Natural killer cell (primary cell): ENCODE measurements at regions not wholly inside any gene's neighbourhood (a gene's known extent, or its start where the extent isn't known, plus 50 kb on each side); places are given as distances from the start of the nearest gene placed in this dataset.
A peak's percentile ranks its signal among the peaks of the same experiment; 100 is the strongest.

Source experiments
- ATAC-seq, 3 donors: fragments of 150-1000 bp in 2 of 3; fragments of 200-7000 bp in 1 of 3; cut with Tn5 transposase; 1 replicate in 1 of 3; 2 replicates in 2 of 3; pipeline ENCODE4 v1.10.0; 2021; ENCODE audit warnings: mild to moderate bottlenecking in 2 of 3, moderate library complexity in 2 of 3
- DNase-seq, 2 donors: peaks; one replicate each; pipeline versions ENCODE4 v3.0.0 to v3.0.0-alpha.2; 2013 to 2021; ENCODE audit warnings: mixed read lengths in 1 of 2
- H3K27ac ChIP-seq: one replicate; pipeline ENCODE4 v1.5.1; 2013; ENCODE audit warnings: mild to moderate bottlenecking, low read length
- H3K27me3 ChIP-seq: one replicate; pipeline ENCODE4 v1.6.1; 2013; ENCODE audit warnings: low read length; ENCODE audit not compliant: control insufficient read depth, insufficient read depth
- H3K36me3 ChIP-seq: one replicate; pipeline ENCODE4 v1.6.1; 2013; ENCODE audit warnings: low read length; ENCODE audit not compliant: control insufficient read depth, insufficient read depth
- H3K4me1 ChIP-seq: one replicate; pipeline ENCODE4 v1.6.1; 2013; ENCODE audit warnings: low read length; ENCODE audit not compliant: control insufficient read depth, insufficient read depth
- H3K4me3 ChIP-seq: one replicate; pipeline ENCODE4 v1.5.1; 2013; ENCODE audit warnings: low read length
- H3K9me3 ChIP-seq: one replicate; pipeline ENCODE4 v1.6.1; 2013; ENCODE audit warnings: low read length; ENCODE audit not compliant: control insufficient read depth, insufficient read depth
- H3K27ac Mint-ChIP-seq, 2 donors: one replicate each; pipeline ENCODE4 v1.8.0; 2022; ENCODE audit warnings: mild to moderate bottlenecking in 2 of 2, mixed read lengths in 2 of 2, moderate library complexity in 1 of 2
- H3K27me3 Mint-ChIP-seq, 2 donors: one replicate each; pipeline ENCODE4 v1.8.0; 2022; ENCODE audit warnings: low read depth in 2 of 2, mixed read lengths in 2 of 2
- H3K36me3 Mint-ChIP-seq: one replicate; pipeline ENCODE4 v1.8.0; 2022; ENCODE audit warnings: mixed read lengths
- H3K4me1 Mint-ChIP-seq, 2 donors: one replicate each; pipeline ENCODE4 v1.8.0; 2022; ENCODE audit warnings: mixed read lengths in 2 of 2
- H3K4me3 Mint-ChIP-seq: one replicate; pipeline ENCODE4 v1.8.0; 2022; ENCODE audit warnings: mild to moderate bottlenecking, moderate library complexity, mixed read lengths
- H3K9me3 Mint-ChIP-seq, 2 donors: one replicate each; pipeline ENCODE4 v1.8.0; 2022; ENCODE audit warnings: mixed read lengths in 2 of 2
- WGBS: methylation state at CpG from one replicate; pipeline ENCODE4 v1.1.7; 2013; ENCODE audit warnings: missing lambda C conversion rate; ENCODE audit not compliant: insufficient coverage; 5-methylcytosine and 5-hydroxymethylcytosine counted together
- intact Hi-C: fragments of 100-400 bp; cut with micrococcal nuclease; formaldehyde crosslinking; loops from one replicate; pipeline ENCODE4 v1.14.2; 2022
- TF ChIP-seq, protein P1 (sequence below): fragments of 200-600 bp; IDR thresholded peaks from one replicate; pipeline ENCODE4 v1.8.0; 2022; ENCODE audit warnings: antibody characterized with exemption

DNA sequence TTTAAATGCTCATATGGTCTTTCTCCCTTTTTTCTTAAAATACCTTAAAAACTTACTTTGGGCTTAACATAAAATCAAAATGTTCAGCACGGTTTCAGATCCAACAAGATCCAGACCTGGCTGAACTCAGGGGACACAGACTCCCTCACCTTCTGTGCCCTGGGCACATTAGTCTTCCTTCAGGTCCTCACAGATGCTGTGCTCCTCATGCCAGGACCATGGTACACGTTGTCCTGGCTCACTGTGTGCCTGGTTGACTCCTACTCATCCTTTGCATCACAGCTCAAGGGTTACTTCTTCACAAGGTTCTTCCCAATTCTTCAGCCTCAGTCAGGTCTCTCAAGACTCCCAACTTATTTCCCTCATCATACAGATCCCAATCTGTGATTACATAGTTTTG lies 73.6 kb upstream of the TCF21 start:
- Histone ChIP-seq H3K4me1 (no peaks in the 10 kb centered on the region), H3K9me3 (peaks cover 2% of the 10 kb centered on the region), H3K27me3 (peaks cover 3% of the 10 kb centered on the region), H3K27ac (no peak overlapping the region), H3K36me3 (no peaks in the 10 kb centered on the region), H3K4me3 (no peak overlapping the region)
- Mint-ChIP-seq H3K4me1 (no peaks in the 10 kb centered on the region), H3K27ac (no peak overlapping the region), H3K36me3 (no peaks in the 10 kb centered on the region), H3K9me3 (no peaks in the 10 kb centered on the region), H3K4me3 (no peak overlapping the region), H3K27me3 (peaks cover 0 to 10% of the 10 kb centered on the region in 2 donors)
- ATAC-seq = no peak
- TF ChIP-seq, protein P1, sequence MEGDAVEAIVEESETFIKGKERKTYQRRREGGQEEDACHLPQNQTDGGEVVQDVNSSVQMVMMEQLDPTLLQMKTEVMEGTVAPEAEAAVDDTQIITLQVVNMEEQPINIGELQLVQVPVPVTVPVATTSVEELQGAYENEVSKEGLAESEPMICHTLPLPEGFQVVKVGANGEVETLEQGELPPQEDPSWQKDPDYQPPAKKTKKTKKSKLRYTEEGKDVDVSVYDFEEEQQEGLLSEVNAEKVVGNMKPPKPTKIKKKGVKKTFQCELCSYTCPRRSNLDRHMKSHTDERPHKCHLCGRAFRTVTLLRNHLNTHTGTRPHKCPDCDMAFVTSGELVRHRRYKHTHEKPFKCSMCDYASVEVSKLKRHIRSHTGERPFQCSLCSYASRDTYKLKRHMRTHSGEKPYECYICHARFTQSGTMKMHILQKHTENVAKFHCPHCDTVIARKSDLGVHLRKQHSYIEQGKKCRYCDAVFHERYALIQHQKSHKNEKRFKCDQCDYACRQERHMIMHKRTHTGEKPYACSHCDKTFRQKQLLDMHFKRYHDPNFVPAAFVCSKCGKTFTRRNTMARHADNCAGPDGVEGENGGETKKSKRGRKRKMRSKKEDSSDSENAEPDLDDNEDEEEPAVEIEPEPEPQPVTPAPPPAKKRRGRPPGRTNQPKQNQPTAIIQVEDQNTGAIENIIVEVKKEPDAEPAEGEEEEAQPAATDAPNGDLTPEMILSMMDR = no peak
- 59% methylated on average over 2 of the region's 2 CpGs for WGBS
- intact Hi-C loops = no loop called here
- no peak for DNase-seq

DNA sequence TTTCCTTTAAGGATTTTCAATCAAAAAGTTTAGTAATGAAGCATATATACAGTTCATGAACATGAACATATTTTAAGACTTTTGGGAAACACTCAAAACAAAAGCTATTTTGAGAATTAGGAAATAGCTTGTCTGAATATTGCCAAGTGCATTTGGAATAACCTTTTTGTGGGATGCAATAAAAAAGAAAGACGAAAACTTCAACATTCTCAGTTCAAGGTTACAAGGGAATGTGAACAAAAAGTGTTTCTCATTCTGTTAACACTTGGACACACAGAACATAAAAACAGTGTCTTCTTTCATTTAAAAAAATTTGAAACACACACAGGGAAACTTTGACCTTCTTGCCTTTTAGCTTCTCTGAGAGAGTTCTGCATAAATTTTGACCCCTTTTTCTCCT lies 72.7 kb upstream of the TCF21 start:
- no peaks in the 10 kb centered on the region for H3K4me1 Mint-ChIP-seq
- 71% methylated on average over 1 of the region's 1 CpG for WGBS
- H3K36me3 Mint-ChIP-seq = no peaks in the 10 kb centered on the region
- no peaks in the 10 kb centered on the region for H3K9me3 Mint-ChIP-seq
- intact Hi-C loops = no loop called here
- peaks cover 3% of the 10 kb centered on the region for H3K27me3 ChIP-seq
- TF ChIP-seq, protein P1 = no peak
- no peaks in the 10 kb centered on the region for H3K4me1 ChIP-seq
- no peak overlapping the region for H3K4me3 ChIP-seq
- ATAC-seq = no peak
- no peak overlapping the region for H3K27ac Mint-ChIP-seq
- H3K27ac ChIP-seq = no peak overlapping the region
- H3K9me3 ChIP-seq = no peaks in the 10 kb centered on the region
- no peak overlapping the region for H3K4me3 Mint-ChIP-seq
- H3K27me3 Mint-ChIP-seq = peaks cover 0 to 10% of the 10 kb centered on the region in 2 donors
- no peak for DNase-seq
- H3K36me3 ChIP-seq = no peaks in the 10 kb centered on the region

DNA sequence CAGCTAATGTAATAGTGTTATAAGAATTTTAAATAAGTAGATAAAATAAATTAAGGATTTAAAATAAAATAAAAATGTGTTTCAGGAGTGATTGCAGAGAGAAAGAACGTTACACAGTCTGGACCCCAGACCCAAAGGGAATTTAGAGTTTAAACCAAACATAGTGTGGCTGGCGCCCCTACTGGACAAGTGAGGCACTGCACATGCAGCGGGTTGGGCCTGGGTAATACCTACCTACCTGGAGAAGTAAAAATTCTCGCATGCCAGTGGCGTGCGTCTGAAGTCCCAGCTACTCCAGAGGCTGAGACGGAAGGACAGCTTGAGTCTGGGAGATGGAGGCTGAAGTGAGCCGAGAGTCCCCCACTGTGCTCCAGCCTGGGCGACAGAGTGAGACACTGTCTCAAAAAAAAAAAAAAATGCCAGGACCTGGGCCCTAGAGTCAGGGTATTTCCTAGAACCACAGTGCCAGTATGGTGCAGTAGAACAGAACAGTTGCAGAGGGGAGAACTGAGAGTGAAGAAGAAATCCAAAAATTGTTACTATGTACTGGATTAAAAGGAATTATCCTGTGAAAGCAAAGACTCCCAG lies 71.4 kb upstream of the TCF21 start:
- ATAC-seq (peak in 1 of 3 donors; percentile 36), DNase-seq (peak in 1 of 2 donors; percentile 32)
- Mint-ChIP-seq H3K27ac (no peak overlapping the region), H3K9me3 (no peaks in the 10 kb centered on the region), H3K4me1 (no peaks in the 10 kb centered on the region), H3K36me3 (no peaks in the 10 kb centered on the region), H3K27me3 (peaks cover 0 to 10% of the 10 kb centered on the region in 2 donors), H3K4me3 (no peak overlapping the region)
- WGBS = 81% methylated on average over 9 of the region's 9 CpGs
- H3K27me3 ChIP-seq = peaks cover 2% of the 10 kb centered on the region
- no peak overlapping the region for H3K27ac ChIP-seq
- TF ChIP-seq, protein P1 = peak; percentile 59
- intact Hi-C loops = no loop called here
- H3K4me3 ChIP-seq = no peak overlapping the region
- no peaks in the 10 kb centered on the region for H3K36me3 ChIP-seq
- H3K9me3 ChIP-seq = no peaks in the 10 kb centered on the region
- H3K4me1 ChIP-seq = no peaks in the 10 kb centered on the region

DNA sequence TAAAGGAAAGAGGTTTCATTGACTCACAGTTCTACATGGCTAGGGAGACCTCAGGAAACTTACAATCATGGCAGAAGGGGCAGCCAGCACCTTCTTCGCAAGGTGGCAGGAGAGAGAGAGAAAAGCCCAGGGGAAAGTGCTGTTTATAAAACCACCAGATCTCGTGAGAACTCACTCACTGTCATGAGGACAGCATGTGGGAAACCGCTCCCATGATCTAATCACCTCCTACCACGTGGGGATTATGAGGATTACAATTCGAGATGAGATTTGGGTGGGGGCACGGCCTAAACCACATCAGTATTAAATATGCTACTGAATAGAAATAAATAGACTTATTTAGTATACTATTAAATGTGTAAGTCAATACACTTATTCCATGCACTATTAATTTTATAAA lies 70.6 kb upstream of the TCF21 start:
- no peak overlapping the region for H3K27ac ChIP-seq
- H3K36me3 Mint-ChIP-seq = no peaks in the 10 kb centered on the region
- H3K27me3 ChIP-seq = no peaks in the 10 kb centered on the region
- no peaks in the 10 kb centered on the region for H3K9me3 Mint-ChIP-seq
- no peak for ATAC-seq
- intact Hi-C loops = no loop called here
- H3K27me3 Mint-ChIP-seq = peaks cover 0 to 10% of the 10 kb centered on the region in 2 donors
- no peaks in the 10 kb centered on the region for H3K9me3 ChIP-seq
- no peak overlapping the region for H3K4me3 ChIP-seq
- 93% methylated on average over 1 of the region's 6 CpGs for WGBS
- H3K27ac Mint-ChIP-seq = no peak overlapping the region
- no peaks in the 10 kb centered on the region for H3K4me1 ChIP-seq
- TF ChIP-seq, protein P1 = no peak
- H3K4me1 Mint-ChIP-seq = no peaks in the 10 kb centered on the region
- no peaks in the 10 kb centered on the region for H3K36me3 ChIP-seq
- H3K4me3 Mint-ChIP-seq = no peak overlapping the region
- no peak for DNase-seq
